ENCODE measurements at regions not wholly inside any gene's neighbourhood (a gene's known extent, or its start where the extent isn't known, plus 50 kb on each side); places are given as distances from the start of the nearest gene placed in this dataset.
"Not testable (repeated sequence)": the region's sequence is repeated elsewhere in the genome, so short reads cannot be mapped to it uniquely, and the experiment has no call there.

DNA sequence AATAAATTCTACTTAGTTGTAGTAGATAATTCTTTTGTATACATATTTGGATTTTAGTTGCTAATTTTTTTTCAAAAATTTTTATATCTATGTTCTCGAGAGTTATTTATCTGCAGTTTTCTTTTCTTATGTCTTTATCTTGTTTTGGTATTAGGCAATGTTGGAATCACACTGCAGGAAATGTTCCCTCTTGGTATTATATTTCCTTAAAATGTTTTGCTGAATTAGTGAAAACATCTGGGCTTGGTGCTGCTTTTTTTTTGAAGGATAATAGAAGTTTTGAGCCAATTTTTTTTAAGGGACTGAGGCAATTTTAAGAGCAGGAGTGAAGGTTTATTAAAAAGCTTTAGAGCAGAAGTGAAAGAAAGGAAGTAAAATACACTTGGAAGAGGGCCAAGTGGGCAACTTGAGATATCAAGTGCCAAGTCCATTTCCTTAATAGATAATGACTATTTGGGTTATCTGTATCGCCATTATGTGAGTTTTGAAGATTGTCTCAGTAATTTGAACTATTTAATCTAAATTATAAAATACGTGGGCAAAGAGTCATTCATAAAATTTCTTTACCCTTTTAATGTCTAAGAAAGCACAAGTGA is 1390.1 kb upstream of the CDH8 start:
- TF ChIP-seq, protein P1, sequence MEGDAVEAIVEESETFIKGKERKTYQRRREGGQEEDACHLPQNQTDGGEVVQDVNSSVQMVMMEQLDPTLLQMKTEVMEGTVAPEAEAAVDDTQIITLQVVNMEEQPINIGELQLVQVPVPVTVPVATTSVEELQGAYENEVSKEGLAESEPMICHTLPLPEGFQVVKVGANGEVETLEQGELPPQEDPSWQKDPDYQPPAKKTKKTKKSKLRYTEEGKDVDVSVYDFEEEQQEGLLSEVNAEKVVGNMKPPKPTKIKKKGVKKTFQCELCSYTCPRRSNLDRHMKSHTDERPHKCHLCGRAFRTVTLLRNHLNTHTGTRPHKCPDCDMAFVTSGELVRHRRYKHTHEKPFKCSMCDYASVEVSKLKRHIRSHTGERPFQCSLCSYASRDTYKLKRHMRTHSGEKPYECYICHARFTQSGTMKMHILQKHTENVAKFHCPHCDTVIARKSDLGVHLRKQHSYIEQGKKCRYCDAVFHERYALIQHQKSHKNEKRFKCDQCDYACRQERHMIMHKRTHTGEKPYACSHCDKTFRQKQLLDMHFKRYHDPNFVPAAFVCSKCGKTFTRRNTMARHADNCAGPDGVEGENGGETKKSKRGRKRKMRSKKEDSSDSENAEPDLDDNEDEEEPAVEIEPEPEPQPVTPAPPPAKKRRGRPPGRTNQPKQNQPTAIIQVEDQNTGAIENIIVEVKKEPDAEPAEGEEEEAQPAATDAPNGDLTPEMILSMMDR (conservative IDR thresholded peaks at IDR 0.05; ENCODE audit: low read depth, low read length) = no peak
- H3K4me3 ChIP-seq (ENCODE audit: low read depth, low read length) = no peak overlapping the region
- DNase-seq (ENCODE audit: low read depth) = no peak

DNA sequence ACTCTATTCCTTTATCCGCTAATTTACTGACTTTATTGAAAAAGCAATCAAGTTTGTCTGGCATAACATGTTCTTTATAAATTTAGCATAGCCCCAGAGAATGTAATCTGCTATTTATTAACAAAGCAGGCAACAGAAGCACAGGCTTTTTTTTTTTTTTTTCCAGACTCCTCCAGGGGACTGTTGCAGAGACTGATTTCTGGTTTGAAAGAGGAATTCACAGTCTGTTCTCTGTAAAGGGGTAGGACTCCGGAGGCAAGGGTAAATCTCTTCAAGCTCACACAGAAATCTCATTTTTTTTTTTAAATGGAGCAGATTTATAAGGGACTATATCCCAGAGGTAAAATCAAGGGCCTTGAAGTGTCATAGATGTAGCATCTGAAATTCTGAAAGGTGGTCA is 1386.5 kb upstream of the CDH8 start:
- TF ChIP-seq, protein P1 (conservative IDR thresholded peaks at IDR 0.05; ENCODE audit: low read depth, low read length) = no peak
- DNase-seq (ENCODE audit: low read depth) = no peak
- H3K4me3 ChIP-seq (ENCODE audit: low read depth, low read length) = no peak overlapping the region

DNA sequence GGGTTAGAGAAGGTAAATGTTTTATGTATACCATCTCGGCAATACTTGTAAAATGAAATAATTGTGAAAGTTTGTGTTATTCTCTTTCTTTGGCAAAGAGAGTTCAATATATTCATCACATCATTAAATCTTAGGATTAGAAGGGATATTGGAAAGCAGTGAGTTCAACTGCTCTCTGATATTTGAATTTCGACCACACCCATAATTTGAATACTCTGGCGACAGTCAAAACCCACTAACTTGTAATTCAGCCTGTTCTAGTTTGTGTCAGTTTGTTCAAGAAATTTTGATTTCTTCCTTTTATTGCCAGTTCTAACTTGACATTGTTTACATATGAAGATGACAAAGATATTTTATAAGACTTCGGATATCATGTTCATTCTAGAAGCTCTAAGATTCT is 1380.5 kb upstream of the CDH8 start:
- TF ChIP-seq, protein P1 (conservative IDR thresholded peaks at IDR 0.05; ENCODE audit: low read depth, low read length) = no peak
- no peak for DNase-seq (ENCODE audit: low read depth)
- no peak overlapping the region for H3K4me3 ChIP-seq (ENCODE audit: low read depth, low read length)

DNA sequence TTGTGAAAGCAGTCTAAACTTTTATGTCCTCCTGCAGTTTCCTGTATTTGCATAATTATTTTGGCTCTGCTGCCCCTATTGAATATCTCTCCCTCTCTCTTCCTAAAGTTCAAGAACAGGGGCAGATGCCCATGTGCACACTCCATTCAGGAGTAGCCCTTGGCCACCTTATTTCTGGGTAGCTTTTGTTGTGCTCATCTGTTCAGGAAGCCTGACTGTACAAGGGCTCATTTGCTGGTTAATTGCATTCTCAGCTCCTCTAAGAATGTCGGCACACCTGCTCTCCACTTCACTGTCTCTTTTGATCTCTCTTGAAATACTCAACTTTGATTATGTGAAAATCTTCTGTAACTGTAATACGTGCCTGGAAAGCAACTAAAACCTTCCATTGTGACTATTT is 1378.8 kb upstream of the CDH8 start:
- DNase-seq (ENCODE audit: low read depth) = no peak
- no peak overlapping the region for H3K4me3 ChIP-seq (ENCODE audit: low read depth, low read length)
- TF ChIP-seq, protein P1 (conservative IDR thresholded peaks at IDR 0.05; ENCODE audit: low read depth, low read length) = no peak

DNA sequence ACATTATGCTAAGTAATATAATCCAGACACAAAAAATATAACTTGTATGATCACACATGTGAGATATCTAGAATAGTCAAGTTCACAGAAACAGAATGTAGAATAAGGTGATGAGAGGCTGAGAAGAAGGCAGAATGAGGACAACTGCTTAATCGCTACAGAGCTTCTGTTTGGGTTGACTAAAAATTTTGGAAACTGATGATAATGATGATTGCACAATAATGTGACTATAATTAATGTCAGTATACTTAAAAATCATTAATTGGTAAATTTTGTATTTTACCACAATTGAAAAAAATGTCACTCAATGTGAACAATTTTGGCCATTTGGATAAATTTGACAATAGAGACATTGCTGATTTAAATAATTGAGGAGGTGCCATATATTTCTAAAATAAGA is 1374.4 kb upstream of the CDH8 start:
- no peak overlapping the region for H3K4me3 ChIP-seq (ENCODE audit: low read depth, low read length)
- TF ChIP-seq, protein P1 (conservative IDR thresholded peaks at IDR 0.05; ENCODE audit: low read depth, low read length) = no peak
- DNase-seq (ENCODE audit: low read depth) = no peak

DNA sequence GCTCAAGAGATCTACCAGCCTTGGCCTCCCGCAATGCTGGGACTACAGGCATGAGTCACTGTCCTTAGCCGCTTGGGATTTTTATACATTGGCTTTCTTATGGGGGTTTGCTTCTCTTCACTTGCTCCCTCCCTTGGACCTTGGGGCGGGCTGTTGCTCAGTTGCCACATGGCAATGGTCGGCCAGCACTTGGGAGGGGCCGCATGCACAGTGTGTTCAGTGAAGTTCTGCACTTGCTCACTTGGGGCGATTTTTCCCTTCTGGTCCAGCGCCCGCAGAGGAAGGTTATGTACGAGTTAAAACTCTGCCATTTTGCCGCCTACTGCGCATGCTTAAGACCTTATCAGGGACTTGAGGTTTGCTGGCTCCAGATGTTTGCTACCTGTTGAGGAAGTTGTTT is 1367.6 kb upstream of the CDH8 start:
- DNase-seq (ENCODE audit: low read depth) = no peak
- TF ChIP-seq, protein P1 (conservative IDR thresholded peaks at IDR 0.05; ENCODE audit: low read depth, low read length) = no peak
- H3K4me3 ChIP-seq (ENCODE audit: low read depth, low read length) = no peak overlapping the region

DNA sequence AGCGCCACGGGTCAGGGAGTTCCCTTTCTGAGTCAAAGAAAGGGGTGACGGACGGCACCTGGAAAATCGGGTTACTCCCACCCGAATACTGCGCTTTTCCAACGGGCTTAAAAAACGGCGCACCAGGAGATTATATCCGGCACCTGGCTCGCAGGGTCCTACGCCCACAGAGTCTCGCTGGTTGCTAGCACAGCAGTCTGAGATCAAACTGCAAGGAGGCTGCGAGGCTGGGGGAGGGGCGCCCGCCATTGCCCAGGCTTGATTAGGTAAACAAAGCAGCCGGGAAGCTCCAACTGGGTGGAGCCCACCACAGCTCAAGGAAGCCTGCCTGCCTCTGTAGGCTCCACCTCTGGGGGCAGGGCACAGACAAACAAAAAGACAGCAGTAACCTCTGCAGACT is 1352.0 kb upstream of the CDH8 start:
- not testable (repeated sequence) for DNase-seq (ENCODE audit: low read depth); H3K4me3 ChIP-seq (ENCODE audit: low read depth, low read length)
